Smooth muscle cell (in vitro differentiated cells): ENCODE measurements at regions not wholly inside any gene's neighbourhood (a gene's known extent, or its start where the extent isn't known, plus 50 kb on each side); places are given as distances from the start of the nearest gene placed in this dataset.

ENCODE experiments used
- DNase-seq: peaks from one replicate; lab custom pipeline; 2025; ENCODE audit not compliant: unreplicated experiment; lab: John Stamatoyannopoulos, UW
- H2AFZ ChIP-seq: fragments of 200-600 bp; sonication (generic); 2 replicates; pipeline ENCODE4 v1.6.0; 2016; ENCODE audit warnings: antibody characterized with exemption, low read depth, mild to moderate bottlenecking
- H3F3A ChIP-seq: fragments of 200-600 bp; sonication (generic); 2 replicates; pipeline ENCODE4 v1.6.0; 2017; ENCODE audit warnings: antibody characterized with exemption, low read depth
- H3K27ac ChIP-seq: fragments of 200-600 bp; sonication (generic); 2 replicates; pipeline ENCODE4 v1.5.1; 2016; ENCODE audit warnings: low read depth, mild to moderate bottlenecking
- H3K27me3 ChIP-seq: fragments of 200-600 bp; sonication (generic); 2 replicates; pipeline ENCODE4 v1.6.1; 2016; ENCODE audit warnings: low read depth, mild to moderate bottlenecking
- H3K36me3 ChIP-seq: fragments of 200-600 bp; sonication (generic); 2 replicates; pipeline ENCODE4 v1.5.1; 2016; ENCODE audit warnings: low read depth
- H3K4me1 ChIP-seq: fragments of 200-600 bp; sonication (generic); 2 replicates; pipeline ENCODE4 v1.5.1; 2016; ENCODE audit warnings: low read depth
- H3K4me2 ChIP-seq: fragments of 200-600 bp; sonication (generic); 2 replicates; pipeline ENCODE4 v1.6.0; 2016; ENCODE audit warnings: mild to moderate bottlenecking
- H3K4me3 ChIP-seq: fragments of 200-600 bp; sonication (generic); 2 replicates; pipeline ENCODE4 v1.5.1; 2016; ENCODE audit warnings: mild to moderate bottlenecking
- H3K79me2 ChIP-seq: fragments of 200-600 bp; sonication (generic); 2 replicates; pipeline ENCODE4 v1.6.0; 2016; ENCODE audit warnings: low read depth, mild to moderate bottlenecking
- H3K9ac ChIP-seq: fragments of 200-600 bp; sonication (generic); 2 replicates; pipeline ENCODE4 v1.6.0; 2016; ENCODE audit warnings: low read depth
- H3K9me3 ChIP-seq: fragments of 200-600 bp; sonication (generic); replicated peaks from 2 replicates; pipeline ENCODE4 v1.5.1; 2016; ENCODE audit warnings: low read depth
- H4K20me1 ChIP-seq: fragments of 200-600 bp; sonication (generic); 2 replicates; pipeline ENCODE4 v1.6.0; 2016; ENCODE audit warnings: low read depth
- CTCF ChIP-seq: fragments of 200-600 bp; sonication (generic); IDR thresholded peaks from 2 replicates; pipeline ENCODE4 v1.5.1; 2017; ENCODE audit warnings: borderline replicate concordance, mild to moderate bottlenecking, antibody characterized with exemption; ENCODE audit not compliant: insufficient read depth, poor library complexity, severe bottlenecking
- WGBS: methylation state at CpG from one replicate; pipeline ENCODE4 v1.1.7; 2016; ENCODE audit warnings: low lambda C conversion rate; 5-methylcytosine and 5-hydroxymethylcytosine counted together

GRCh38 chr1:187566354-187566753 is 737.6 kb downstream of the PLA2G4A start:
- Histone ChIP-seq H3K27me3 (no peaks in the 10 kb centered on the region), H4K20me1 (no peaks in the 10 kb centered on the region), H3K9ac (no peak overlapping the region), H3K4me1 (no peaks in the 10 kb centered on the region), H3K9me3 (no peaks in the 10 kb centered on the region), H3K79me2 (no peaks in the 10 kb centered on the region), H3K27ac (no peak overlapping the region), H3K4me3 (no peak overlapping the region), H3K4me2 (no peak overlapping the region), H2AFZ (no peak overlapping the region), H3K36me3 (no peaks in the 10 kb centered on the region), H3F3A (no peaks in the 10 kb centered on the region)
- DNase-seq = no peak
- no peak for TF ChIP-seq CTCF
- 100% methylated on average over 1 of the region's 1 CpG for WGBS

GRCh38 chr1:187568067-187568466 is 739.3 kb downstream of the PLA2G4A start:
- Histone ChIP-seq H3K4me3 (no peak overlapping the region), H4K20me1 (no peaks in the 10 kb centered on the region), H3K36me3 (no peaks in the 10 kb centered on the region), H3K27me3 (no peaks in the 10 kb centered on the region), H3K9me3 (no peaks in the 10 kb centered on the region), H3K27ac (no peak overlapping the region), H3K9ac (no peak overlapping the region), H3K79me2 (no peaks in the 10 kb centered on the region), H3K4me1 (no peaks in the 10 kb centered on the region), H3F3A (no peaks in the 10 kb centered on the region), H2AFZ (no peak overlapping the region), H3K4me2 (no peak overlapping the region)
- 94% methylated on average over 2 of the region's 2 CpGs for WGBS
- DNase-seq = no peak
- TF ChIP-seq CTCF = no peak

GRCh38 chr1:187570166-187570565 is 741.4 kb downstream of the PLA2G4A start:
- no peaks in the 10 kb centered on the region for H3K9me3 ChIP-seq
- no peak for DNase-seq
- H2AFZ ChIP-seq = no peak overlapping the region
- TF ChIP-seq CTCF = no peak
- H3K27me3 ChIP-seq = no peaks in the 10 kb centered on the region
- H4K20me1 ChIP-seq = no peaks in the 10 kb centered on the region
- WGBS = 92% methylated on average over 2 of the region's 2 CpGs
- no peak overlapping the region for H3K27ac ChIP-seq
- H3F3A ChIP-seq = no peaks in the 10 kb centered on the region
- H3K9ac ChIP-seq = no peak overlapping the region
- H3K4me2 ChIP-seq = no peak overlapping the region
- no peaks in the 10 kb centered on the region for H3K36me3 ChIP-seq
- H3K4me1 ChIP-seq = no peaks in the 10 kb centered on the region
- H3K4me3 ChIP-seq = no peak overlapping the region
- no peaks in the 10 kb centered on the region for H3K79me2 ChIP-seq

GRCh38 chr1:187577610-187578009 is 748.9 kb downstream of the PLA2G4A start:
- Histone ChIP-seq H3K4me2 (no peak overlapping the region), H4K20me1 (no peaks in the 10 kb centered on the region), H3K4me3 (no peak overlapping the region), H3K36me3 (no peaks in the 10 kb centered on the region), H3K27ac (no peak overlapping the region), H3K27me3 (no peaks in the 10 kb centered on the region), H3K9ac (no peak overlapping the region), H3F3A (no peaks in the 10 kb centered on the region), H3K79me2 (no peaks in the 10 kb centered on the region), H2AFZ (no peak overlapping the region), H3K4me1 (no peaks in the 10 kb centered on the region), H3K9me3 (no peaks in the 10 kb centered on the region)
- 75% methylated on average over 1 of the region's 1 CpG for WGBS
- TF ChIP-seq CTCF = no peak
- no peak for DNase-seq
